SK-N-SH (cell line): ENCODE measurements at regions not wholly inside any gene's neighbourhood (a gene's known extent, or its start where the extent isn't known, plus 50 kb on each side); places are given as distances from the start of the nearest gene placed in this dataset.

Experiments
- CTCF ChIA-PET: fragments of 300-600, 350-600 bp; formaldehyde crosslinking; extraction: SDS; loops from one replicate; lab custom pipeline; 2021; lab: Yijun Ruan, JAX
- POLR2A ChIA-PET: fragments of 350-600 bp; sonication (Branson Sonifier 250); formaldehyde crosslinking; extraction: SDS; loops from one replicate; lab custom pipeline; 2020; ENCODE audit warnings: antibody characterized with exemption, inconsistent platforms; lab: Yijun Ruan, JAX
- DNase-seq: peaks from one replicate; pipeline ENCODE4 v3.0.0; 2012
- H2AFZ ChIP-seq: fragments of 200-600 bp; sonication (generic); 2 replicates; pipeline ENCODE4 v1.8.1; 2016; ENCODE audit warnings: antibody characterized with exemption, mild to moderate bottlenecking, low read depth
- H3F3A ChIP-seq: fragments of 200-600 bp; sonication (generic); replicated peaks from 2 replicates; pipeline ENCODE3; 2016; ENCODE audit warnings: antibody characterized with exemption, mild to moderate bottlenecking; ENCODE audit not compliant: insufficient read depth
- H3K27ac ChIP-seq, 2 experiments: fragments of 200-500 bp in 1 of 2; fragments of 200-600 bp in 1 of 2; sonication (Bioruptor generic) in 1 of 2; sonication (generic), shearing (Covaris generic) in 1 of 2; 2 replicates each; pipeline versions ENCODE4 v1.5.1 to v1.6.1; 2014 to 2016; ENCODE audit warnings: low read depth in 2 of 2, inconsistent platforms in 1 of 2, low read length in 1 of 2, mild to moderate bottlenecking in 1 of 2, mixed read lengths in 1 of 2
- H3K27me3 ChIP-seq: fragments of 200-600 bp; sonication (generic), shearing (Covaris generic); 2 replicates; pipeline ENCODE4 v1.6.1; 2016; ENCODE audit warnings: mixed run types; ENCODE audit not compliant: insufficient read depth
- H3K36me3 ChIP-seq, 2 experiments: fragments of 200-500 bp in 1 of 2; fragments of 200-600 bp in 1 of 2; sonication (Bioruptor generic) in 1 of 2; sonication (generic) in 1 of 2; replicated peaks in 1 of 2; 2 replicates each; pipeline versions ENCODE3 to v1.5.1; 2014 to 2016; ENCODE audit warnings: low read length in 1 of 2, mild to moderate bottlenecking in 1 of 2; ENCODE audit not compliant: insufficient read depth in 2 of 2, control insufficient read depth in 1 of 2
- H3K4me1 ChIP-seq, 2 experiments: fragments of 200-500 bp in 1 of 2; fragments of 200-600 bp in 1 of 2; sonication (Bioruptor generic) in 1 of 2; sonication (generic), shearing (Covaris generic) in 1 of 2; 2 replicates each; pipeline versions ENCODE4 v1.5.1 to v1.6.1; 2014 to 2016; ENCODE audit warnings: low read depth in 1 of 2, low read length in 1 of 2, mixed run types in 1 of 2; ENCODE audit not compliant: insufficient read depth in 2 of 2, control insufficient read depth in 1 of 2
- H3K4me2 ChIP-seq: fragments of 200-600 bp; sonication (generic), shearing (Covaris generic); 2 replicates; pipeline ENCODE4 v1.6.1; 2017; ENCODE audit warnings: mixed run types
- H3K4me3 ChIP-seq, 2 experiments: fragments of 200-500 bp in 1 of 2; fragments of 200-600 bp in 1 of 2; sonication (Bioruptor generic) in 1 of 2; sonication (generic), shearing (Covaris generic) in 1 of 2; 2 replicates each; pipeline versions ENCODE4 v1.5.1 to v1.8.1; 2014 to 2016; ENCODE audit warnings: low read depth in 2 of 2, inconsistent platforms in 1 of 2, low read length in 1 of 2, mild to moderate bottlenecking in 1 of 2, mixed read lengths in 1 of 2, moderate library complexity in 1 of 2
- H3K79me2 ChIP-seq: fragments of 200-600 bp; sonication (generic); 2 replicates; pipeline ENCODE4 v1.8.1; 2017; ENCODE audit warnings: mild to moderate bottlenecking; ENCODE audit not compliant: insufficient read depth
- H3K9ac ChIP-seq: fragments of 200-600 bp; sonication (generic); 2 replicates; pipeline ENCODE4 v1.6.1; 2017; ENCODE audit warnings: mixed run types
- H3K9me2 ChIP-seq: fragments of 200-600 bp; sonication (generic); 2 replicates; pipeline ENCODE4 v1.6.1; 2017; ENCODE audit warnings: mixed run types
- H3K9me3 ChIP-seq: fragments of 200-600 bp; sonication (generic); 2 replicates; pipeline ENCODE4 v1.6.1; 2017; ENCODE audit warnings: mixed run types, mild to moderate bottlenecking, moderate library complexity
- H4K20me1 ChIP-seq: fragments of 200-600 bp; sonication (generic); 2 replicates; pipeline ENCODE4 v1.6.1; 2017; ENCODE audit warnings: mild to moderate bottlenecking, mixed run types; ENCODE audit not compliant: insufficient read depth
- FOSL2 ChIP-seq: IDR thresholded peaks from 2 replicates; pipeline ENCODE4 v1.4.0; 2012; ENCODE audit warnings: low read depth, mild to moderate bottlenecking, moderate library complexity, borderline replicate concordance
- MEF2A ChIP-seq: IDR thresholded peaks from 2 replicates; pipeline ENCODE4 v1.4.0; 2012; ENCODE audit warnings: low read depth, borderline replicate concordance
- NRF1 ChIP-seq: IDR thresholded peaks from 2 replicates; pipeline ENCODE4 v1.6.1; 2012; ENCODE audit warnings: low read depth, mild to moderate bottlenecking, low read length
- POLR2AphosphoS5 ChIP-seq: IDR thresholded peaks from 2 replicates; pipeline ENCODE4 v1.6.1; 2012; ENCODE audit warnings: low read depth, low read length
- RAD21 ChIP-seq: IDR thresholded peaks from 2 replicates; pipeline ENCODE4 v1.6.1; 2012; ENCODE audit warnings: mild to moderate bottlenecking, low read length
- RFX5 ChIP-seq: IDR thresholded peaks from 2 replicates; pipeline ENCODE4 v1.6.1; 2012; ENCODE audit warnings: mild to moderate bottlenecking, improper control_type of control experiment, low read length
- SIN3A ChIP-seq: IDR thresholded peaks from 2 replicates; pipeline ENCODE4 v1.6.1; 2012; ENCODE audit warnings: low read depth, mild to moderate bottlenecking, low read length, moderate library complexity, borderline replicate concordance
- SMC3 ChIP-seq: IDR thresholded peaks from 2 replicates; pipeline ENCODE4 v1.6.1; 2012; ENCODE audit warnings: low read depth, low read length, improper control_type of control experiment
- TAF1 ChIP-seq: IDR thresholded peaks from 2 replicates; pipeline ENCODE4 v1.6.1; 2012; ENCODE audit warnings: low read depth, mild to moderate bottlenecking, low read length, moderate library complexity, borderline replicate concordance
- TEAD4 ChIP-seq: IDR thresholded peaks from 2 replicates; pipeline ENCODE4 v1.4.0; 2012; ENCODE audit warnings: mild to moderate bottlenecking, borderline replicate concordance; ENCODE audit not compliant: insufficient read depth
- WGBS: methylation state at CpG from one replicate; pipeline ENCODE4 v1.1.6; 2017; ENCODE audit warnings: low lambda C conversion rate; 5-methylcytosine and 5-hydroxymethylcytosine counted together
- TF ChIP-seq, protein P1 (sequence below): fragments of 150-350 bp; IDR thresholded peaks from 2 replicates; pipeline ENCODE4 v1.6.1; 2017; ENCODE audit warnings: antibody characterized with exemption, low read length, low read depth, borderline replicate concordance
- TF ChIP-seq, protein P2 (sequence below): IDR thresholded peaks from 2 replicates; pipeline ENCODE4 v1.4.0; 2012; ENCODE audit warnings: low read depth, borderline replicate concordance
- TF ChIP-seq, protein P3 (sequence below): IDR thresholded peaks from 2 replicates; pipeline ENCODE4 v1.4.0; 2012; ENCODE audit warnings: low read depth

DNA sequence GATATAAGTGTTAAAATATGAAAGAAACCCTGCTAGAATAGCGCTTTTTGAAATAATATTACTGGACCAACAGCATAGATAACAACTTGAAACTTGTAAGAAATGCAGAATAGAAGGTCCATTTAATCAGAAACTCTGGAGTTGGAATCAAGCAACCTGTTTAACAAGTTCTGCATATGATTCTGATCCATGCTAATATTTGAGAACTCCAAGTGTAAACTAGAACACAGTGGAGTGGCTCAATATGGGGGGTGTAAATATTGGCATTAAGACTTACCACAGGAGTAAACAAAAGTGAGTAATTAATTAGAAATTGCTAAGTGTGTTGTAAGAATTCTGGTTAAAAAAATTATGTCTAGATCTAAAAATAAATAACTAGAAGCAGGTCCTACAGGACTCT is 151.2 kb downstream of the SLITRK1 start:
- Histone ChIP-seq H2AFZ (no peak overlapping the region), H3K4me3 (no peak overlapping the region), H3K9me3 (no peaks in the 10 kb centered on the region), H4K20me1 (no peaks in the 10 kb centered on the region), H3K36me3 (no peaks in the 10 kb centered on the region), H3K27me3 (no peaks in the 10 kb centered on the region; the same call in 1 of the 2 replicates), H3K4me1 (no peaks in the 10 kb centered on the region), H3K27ac (no peak overlapping the region), H3K9ac (no peak overlapping the region), H3K4me2 (no peak overlapping the region), H3K9me2 (no peaks in the 10 kb centered on the region), H3K79me2 (no peaks in the 10 kb centered on the region), H3F3A (no peaks in the 10 kb centered on the region)
- ChIA-PET CTCF (no interaction called here), POLR2A (no interaction called here)
- DNase-seq = no peak
- 0% methylated on average over 1 of the region's 1 CpG for WGBS
- no peak for TF ChIP-seq TAF1
- no peak for TF ChIP-seq NRF1
- TF ChIP-seq TEAD4 = no peak
- TF ChIP-seq, protein P1, sequence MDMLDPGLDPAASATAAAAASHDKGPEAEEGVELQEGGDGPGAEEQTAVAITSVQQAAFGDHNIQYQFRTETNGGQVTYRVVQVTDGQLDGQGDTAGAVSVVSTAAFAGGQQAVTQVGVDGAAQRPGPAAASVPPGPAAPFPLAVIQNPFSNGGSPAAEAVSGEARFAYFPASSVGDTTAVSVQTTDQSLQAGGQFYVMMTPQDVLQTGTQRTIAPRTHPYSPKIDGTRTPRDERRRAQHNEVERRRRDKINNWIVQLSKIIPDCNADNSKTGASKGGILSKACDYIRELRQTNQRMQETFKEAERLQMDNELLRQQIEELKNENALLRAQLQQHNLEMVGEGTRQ = no peak
- TF ChIP-seq FOSL2 = no peak
- TF ChIP-seq, protein P2, sequence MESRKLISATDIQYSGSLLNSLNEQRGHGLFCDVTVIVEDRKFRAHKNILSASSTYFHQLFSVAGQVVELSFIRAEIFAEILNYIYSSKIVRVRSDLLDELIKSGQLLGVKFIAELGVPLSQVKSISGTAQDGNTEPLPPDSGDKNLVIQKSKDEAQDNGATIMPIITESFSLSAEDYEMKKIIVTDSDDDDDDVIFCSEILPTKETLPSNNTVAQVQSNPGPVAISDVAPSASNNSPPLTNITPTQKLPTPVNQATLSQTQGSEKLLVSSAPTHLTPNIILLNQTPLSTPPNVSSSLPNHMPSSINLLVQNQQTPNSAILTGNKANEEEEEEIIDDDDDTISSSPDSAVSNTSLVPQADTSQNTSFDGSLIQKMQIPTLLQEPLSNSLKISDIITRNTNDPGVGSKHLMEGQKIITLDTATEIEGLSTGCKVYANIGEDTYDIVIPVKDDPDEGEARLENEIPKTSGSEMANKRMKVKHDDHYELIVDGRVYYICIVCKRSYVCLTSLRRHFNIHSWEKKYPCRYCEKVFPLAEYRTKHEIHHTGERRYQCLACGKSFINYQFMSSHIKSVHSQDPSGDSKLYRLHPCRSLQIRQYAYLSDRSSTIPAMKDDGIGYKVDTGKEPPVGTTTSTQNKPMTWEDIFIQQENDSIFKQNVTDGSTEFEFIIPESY = no peak
- TF ChIP-seq MEF2A = no peak

DNA sequence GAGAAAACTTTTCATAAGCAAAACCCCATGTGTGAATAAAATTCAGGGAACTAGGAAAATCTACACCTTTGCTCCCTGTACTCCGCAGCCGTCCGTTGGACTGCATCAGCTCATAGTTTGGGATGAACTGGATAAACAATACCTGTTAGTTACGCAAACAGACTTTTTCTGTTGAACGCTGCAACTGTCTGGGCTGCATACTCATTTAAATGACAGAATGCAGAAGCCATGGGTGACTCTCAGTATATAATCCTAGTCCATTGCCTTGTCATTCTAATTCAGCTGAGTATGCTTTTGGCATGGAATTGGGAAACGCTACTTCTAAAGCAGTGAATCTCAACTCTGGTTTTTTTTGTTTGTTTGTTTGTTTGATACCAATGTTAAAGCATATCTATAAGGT is 151.6 kb downstream of the SLITRK1 start:
- H3K36me3 ChIP-seq = no peaks in the 10 kb centered on the region
- H3K9me2 ChIP-seq = no peaks in the 10 kb centered on the region
- no peaks in the 10 kb centered on the region for H3K4me1 ChIP-seq
- H3F3A ChIP-seq = no peaks in the 10 kb centered on the region
- no peak overlapping the region for H3K4me2 ChIP-seq
- H3K79me2 ChIP-seq = no peaks in the 10 kb centered on the region
- 47% methylated on average over 6 of the region's 6 CpGs for WGBS
- no peak for TF ChIP-seq SIN3A
- TF ChIP-seq, protein P3, sequence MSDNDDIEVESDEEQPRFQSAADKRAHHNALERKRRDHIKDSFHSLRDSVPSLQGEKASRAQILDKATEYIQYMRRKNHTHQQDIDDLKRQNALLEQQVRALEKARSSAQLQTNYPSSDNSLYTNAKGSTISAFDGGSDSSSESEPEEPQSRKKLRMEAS = no peak
- TF ChIP-seq RFX5 = no peak
- TF ChIP-seq SMC3 = no peak
- no peak for TF ChIP-seq POLR2AphosphoS5
- TF ChIP-seq MEF2A = no peak
- TF ChIP-seq RAD21 = no peak
- CTCF ChIA-PET = no interaction called here
- no peak overlapping the region for H2AFZ ChIP-seq
- DNase-seq = no peak
- H3K9ac ChIP-seq = no peak overlapping the region
- POLR2A ChIA-PET = no interaction called here
- H3K4me3 ChIP-seq = no peak overlapping the region
- H3K27ac ChIP-seq = no peak overlapping the region
- H4K20me1 ChIP-seq = no peaks in the 10 kb centered on the region
- no peaks in the 10 kb centered on the region; the same call in 1 of the 2 replicates for H3K27me3 ChIP-seq
- no peaks in the 10 kb centered on the region for H3K9me3 ChIP-seq
